ENCODE measurements at regions not wholly inside any gene's neighbourhood (a gene's known extent, or its start where the extent isn't known, plus 50 kb on each side); places are given as distances from the start of the nearest gene placed in this dataset.

GRCh38 chr12:20245491-20245890 is 122.8 kb upstream of the PDE3A start:
- TF ChIP-seq CTCF (IDR thresholded peaks at IDR 0.05; ENCODE audit: control extremely low read depth, extremely low read depth, low read depth, missing control alignments): no peak
- DNase-seq (ENCODE audit: extremely low spot score): no peak

GRCh38 chr12:20248646-20249045 is 119.7 kb upstream of the PDE3A start:
- no peak for TF ChIP-seq CTCF (IDR thresholded peaks at IDR 0.05; ENCODE audit: control extremely low read depth, extremely low read depth, low read depth, missing control alignments)
- POLR2A ChIA-PET: no interaction called here
- CTCF ChIA-PET: interaction anchor here (0.6 kb wide), 1 partner anchor 653 kb away, joined by 3 read pairs; no protein-coding TSS in a partner anchor
- DNase-seq (ENCODE audit: extremely low spot score): no peak

More at GRCh38 chr12:20245491-20245890, 122.8 kb upstream of the PDE3A start:
- CTCF ChIA-PET: interaction anchor here (1.3 to 1.7 kb wide), 3 partner anchors 8 to 506 kb away, joined by 3 to 4 read pairs (median 4); no protein-coding TSS in a partner anchor
- POLR2A ChIA-PET: no interaction called here

GRCh38 chr12:20250761-20251160 is 117.6 kb upstream of the PDE3A start:
- DNase-seq (ENCODE audit: extremely low spot score): no peak
- no peak for TF ChIP-seq CTCF (IDR thresholded peaks at IDR 0.05; ENCODE audit: control extremely low read depth, extremely low read depth, low read depth, missing control alignments)
- ChIA-PET POLR2A (no interaction called here), CTCF (no interaction called here)

GRCh38 chr12:20257311-20257710 is 111.0 kb upstream of the PDE3A start:
- DNase-seq (ENCODE audit: extremely low spot score): no peak
- POLR2A ChIA-PET: no interaction called here
- no peak for TF ChIP-seq CTCF (IDR thresholded peaks at IDR 0.05; ENCODE audit: control extremely low read depth, extremely low read depth, low read depth, missing control alignments)
- CTCF ChIA-PET: no interaction called here

- TF ChIP-seq CTCF (IDR thresholded peaks at IDR 0.05; ENCODE audit: control extremely low read depth, extremely low read depth, low read depth, missing control alignments): no peak
- DNase-seq (ENCODE audit: extremely low spot score): no peak
- ChIA-PET CTCF (no interaction called here), POLR2A (no interaction called here)
Measured at GRCh38 chr12:20259786-20260185, 108.6 kb upstream of the PDE3A start.

GRCh38 chr12:20260851-20261250 is 107.5 kb upstream of the PDE3A start:
- POLR2A ChIA-PET: no interaction called here
- CTCF ChIA-PET: interaction anchor here (0.7 to 1.6 kb wide), 2 partner anchors 15 to 18 kb away, joined by 3 read pairs; no protein-coding TSS in a partner anchor
- no peak for TF ChIP-seq CTCF (IDR thresholded peaks at IDR 0.05; ENCODE audit: control extremely low read depth, extremely low read depth, low read depth, missing control alignments)
- no peak for DNase-seq (ENCODE audit: extremely low spot score)

GRCh38 chr12:20262119-20262518 is 106.2 kb upstream of the PDE3A start:
- TF ChIP-seq CTCF (IDR thresholded peaks at IDR 0.05; ENCODE audit: control extremely low read depth, extremely low read depth, low read depth, missing control alignments): no peak
- ChIA-PET CTCF (interaction anchor here (1.0 to 1.6 kb wide), 2 partner anchors 11 to 16 kb away, joined by 3 read pairs; no protein-coding TSS in a partner anchor), POLR2A (no interaction called here)
- DNase-seq (ENCODE audit: extremely low spot score): no peak

Measured in GM10248 (cell line).